Esophagus muscularis mucosa (tissue), 4 donors: ENCODE measurements at regions not wholly inside any gene's neighbourhood (a gene's known extent, or its start where the extent isn't known, plus 50 kb on each side); places are given as distances from the start of the nearest gene placed in this dataset.

Source experiments
- DNase-seq: peaks from one replicate; pipeline ENCODE4 v3.0.0-alpha.2; 2017; ENCODE audit errors: extremely low spot score
- H3K27ac ChIP-seq, 4 donors: fragments of 200-600 bp; sonication (generic); replicated peaks in 1 of 4; 1 replicate in 3 of 4; 2 replicates in 1 of 4; pipeline ENCODE4 v1.5.1; 2016 to 2019; ENCODE audit warnings: mild to moderate bottlenecking in 1 of 4
- H3K27me3 ChIP-seq, 4 donors: fragments of 200-600 bp; sonication (generic); one replicate each; pipeline versions ENCODE4 v1.5.1 to v1.6.0; 2016 to 2019
- H3K36me3 ChIP-seq, 4 donors: fragments of 200-600 bp; sonication (generic); one replicate each; pipeline ENCODE4 v1.5.1; 2016 to 2019
- H3K4me1 ChIP-seq, 4 donors: fragments of 200-600 bp; sonication (generic); one replicate each; pipeline ENCODE4 v1.5.1; 2016 to 2019
- H3K4me3 ChIP-seq, 4 donors: fragments of 200-600 bp; sonication (generic); 1 replicate in 2 of 4; 2 replicates in 2 of 4; pipeline ENCODE4 v1.5.1; 2016 to 2019; ENCODE audit warnings: mild to moderate bottlenecking in 4 of 4, moderate library complexity in 1 of 4
- H3K9me3 ChIP-seq, 4 donors: fragments of 200-600 bp; sonication (generic); 1 replicate in 3 of 4; 2 replicates in 1 of 4; pipeline ENCODE4 v1.5.1; 2016 to 2019
- EP300 ChIP-seq: sonication (generic); formaldehyde crosslinking; IDR thresholded peaks from one replicate; pipeline ENCODE4 v1.6.1; 2017; ENCODE audit warnings: antibody characterized with exemption
- POLR2A ChIP-seq: fragments of 450-650 bp; IDR thresholded peaks from one replicate; pipeline ENCODE4 v1.6.1; 2017; ENCODE audit warnings: antibody characterized with exemption, moderate library complexity, mild to moderate bottlenecking, low read depth
- POLR2AphosphoS5 ChIP-seq, 2 donors: sonication (generic); formaldehyde crosslinking; IDR thresholded peaks; one replicate each; pipeline ENCODE4 v1.6.1; 2017; ENCODE audit warnings: antibody characterized with exemption in 2 of 2
- WGBS: methylation state at CpG from one replicate; pipeline ENCODE4 v1.1.5; 2018; 5-methylcytosine and 5-hydroxymethylcytosine counted together
- intact Hi-C: fragments of 100-400 bp; cut with DNase I; formaldehyde crosslinking; loops from one replicate; pipeline ENCODE4 v1.15.1; 2023
- TF ChIP-seq, protein P1 (sequence below), 3 experiments: fragments of 200-600 bp in 2 of 3; fragments of 450-650 bp in 1 of 3; sonication (generic) in 2 of 3; IDR thresholded peaks; one replicate each; pipeline ENCODE4 v1.5.1; 2017 to 2019; ENCODE audit warnings: antibody characterized with exemption in 3 of 3, mild to moderate bottlenecking in 2 of 3, moderate library complexity in 1 of 3

DNA sequence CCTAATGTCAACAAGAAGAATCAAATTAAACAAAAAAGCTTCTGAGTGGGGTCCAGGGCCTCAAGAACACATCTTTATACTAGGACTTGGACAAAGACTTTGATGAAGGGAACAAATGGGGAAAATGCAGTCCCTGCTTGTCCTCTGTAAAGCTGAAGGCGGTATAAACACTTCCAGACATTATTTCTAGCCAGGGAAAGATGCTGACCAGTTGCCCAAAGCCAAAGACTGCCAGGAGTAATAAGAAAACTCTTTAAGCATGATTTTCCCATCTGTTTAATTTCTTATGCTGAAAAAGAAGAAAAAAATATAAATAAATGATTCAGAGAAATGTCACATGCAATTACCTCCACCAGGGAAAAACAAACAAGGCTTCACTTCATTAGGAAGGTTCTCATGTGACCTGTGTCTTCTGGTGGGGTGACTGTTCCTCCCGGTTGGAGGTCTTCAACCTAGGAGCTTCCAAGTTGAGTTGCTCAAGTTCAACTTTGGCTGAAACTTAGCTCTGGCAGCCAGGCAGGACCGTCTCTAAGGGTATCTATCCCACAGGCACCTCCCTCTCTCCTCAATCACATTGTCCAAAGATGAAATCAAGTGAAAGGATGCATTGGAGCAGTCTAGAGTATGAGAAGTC is 65.2 kb upstream of the KCNE2 start:
- intact Hi-C loops, result no loop called here
- Histone ChIP-seq H3K36me3 (no peaks in the 10 kb centered on the region), H3K9me3 (peaks cover 0 to 3% (median 0%) of the 10 kb centered on the region in 4 donors), H3K27me3 (no peaks in the 10 kb centered on the region), H3K4me3 (no peak overlapping the region), H3K27ac (no peak overlapping the region), H3K4me1 (no peaks in the 10 kb centered on the region)
- 82% methylated on average over 3 of the region's 3 CpGs for WGBS
- no peak for DNase-seq
- TF ChIP-seq POLR2A (no peak), POLR2AphosphoS5 (IDR thresholded peaks at IDR 0.05) (no peak)
- TF ChIP-seq, protein P1, sequence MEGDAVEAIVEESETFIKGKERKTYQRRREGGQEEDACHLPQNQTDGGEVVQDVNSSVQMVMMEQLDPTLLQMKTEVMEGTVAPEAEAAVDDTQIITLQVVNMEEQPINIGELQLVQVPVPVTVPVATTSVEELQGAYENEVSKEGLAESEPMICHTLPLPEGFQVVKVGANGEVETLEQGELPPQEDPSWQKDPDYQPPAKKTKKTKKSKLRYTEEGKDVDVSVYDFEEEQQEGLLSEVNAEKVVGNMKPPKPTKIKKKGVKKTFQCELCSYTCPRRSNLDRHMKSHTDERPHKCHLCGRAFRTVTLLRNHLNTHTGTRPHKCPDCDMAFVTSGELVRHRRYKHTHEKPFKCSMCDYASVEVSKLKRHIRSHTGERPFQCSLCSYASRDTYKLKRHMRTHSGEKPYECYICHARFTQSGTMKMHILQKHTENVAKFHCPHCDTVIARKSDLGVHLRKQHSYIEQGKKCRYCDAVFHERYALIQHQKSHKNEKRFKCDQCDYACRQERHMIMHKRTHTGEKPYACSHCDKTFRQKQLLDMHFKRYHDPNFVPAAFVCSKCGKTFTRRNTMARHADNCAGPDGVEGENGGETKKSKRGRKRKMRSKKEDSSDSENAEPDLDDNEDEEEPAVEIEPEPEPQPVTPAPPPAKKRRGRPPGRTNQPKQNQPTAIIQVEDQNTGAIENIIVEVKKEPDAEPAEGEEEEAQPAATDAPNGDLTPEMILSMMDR (IDR thresholded peaks at IDR 0.05), result no peak

GRCh38 chr21:34299168-34299539 is 64.7 kb upstream of the KCNE2 start:
- DNase-seq, result no peak
- H3K27me3 ChIP-seq, result no peaks in the 10 kb centered on the region
- no peaks in the 10 kb centered on the region for H3K4me1 ChIP-seq
- H3K9me3 ChIP-seq, result peaks cover 0 to 3% (median 0%) of the 10 kb centered on the region in 4 donors
- WGBS, result 75% methylated on average over 2 of the region's 2 CpGs
- intact Hi-C loops, result no loop called here
- no peak for TF ChIP-seq EP300
- no peak for TF ChIP-seq POLR2A
- TF ChIP-seq POLR2AphosphoS5 (IDR thresholded peaks at IDR 0.05), result no peak
- TF ChIP-seq, protein P1 (IDR thresholded peaks at IDR 0.05), result no peak
- no peaks in the 10 kb centered on the region for H3K36me3 ChIP-seq
- H3K4me3 ChIP-seq, result no peak overlapping the region
- no peak overlapping the region for H3K27ac ChIP-seq

GRCh38 chr21:34302521-34302920 is 61.3 kb upstream of the KCNE2 start:
- 87% methylated on average over 6 of the region's 6 CpGs for WGBS
- Histone ChIP-seq H3K36me3 (no peaks in the 10 kb centered on the region), H3K4me3 (no peak overlapping the region), H3K9me3 (peaks cover 0 to 3% (median 0%) of the 10 kb centered on the region in 4 donors), H3K4me1 (peaks cover 0 to 8% (median 6%) of the 10 kb centered on the region in 4 donors), H3K27ac (no peak overlapping the region), H3K27me3 (no peaks in the 10 kb centered on the region)
- intact Hi-C loops, result no loop called here
- TF ChIP-seq, protein P1 (IDR thresholded peaks at IDR 0.05), result no peak
- TF ChIP-seq EP300 (no peak), POLR2A (no peak)
- no peak for DNase-seq

GRCh38 chr21:34305605-34306604 is 57.9 kb upstream of the KCNE2 start:
- TF ChIP-seq EP300, result no peak
- TF ChIP-seq, protein P1 (IDR thresholded peaks at IDR 0.05), result no peak
- TF ChIP-seq POLR2AphosphoS5 (IDR thresholded peaks at IDR 0.05), result no peak
- no peak for TF ChIP-seq POLR2A
- no peak overlapping the region for H3K27ac ChIP-seq

More at GRCh38 chr21:34305605-34306604, 57.9 kb upstream of the KCNE2 start:
- no peaks in the 10 kb centered on the region for H3K36me3 ChIP-seq
- peaks cover 0 to 8% (median 6%) of the 10 kb centered on the region in 4 donors for H3K4me1 ChIP-seq
- intact Hi-C loops, result no loop called here
- no peaks in the 10 kb centered on the region for H3K9me3 ChIP-seq
- H3K4me3 ChIP-seq, result no peak overlapping the region
- H3K27me3 ChIP-seq, result no peaks in the 10 kb centered on the region
- DNase-seq, result no peak
- WGBS, result 68% methylated on average over 14 of the region's 14 CpGs
